PFSK-1 (cell line): ENCODE measurements at regions not wholly inside any gene's neighbourhood (a gene's known extent, or its start where the extent isn't known, plus 50 kb on each side); places are given as distances from the start of the nearest gene placed in this dataset.

Source experiments
- FOXP2 ChIP-seq: optimal IDR thresholded peaks from 2 replicates; pipeline ENCODE3; 2011; ENCODE audit warnings: borderline replicate concordance, control low read depth, inconsistent platforms; ENCODE audit not compliant: insufficient read depth; ENCODE audit errors: extremely low read length, extremely low read depth
- POLR2AphosphoS5 ChIP-seq: IDR thresholded peaks from 2 replicates; pipeline ENCODE4 v1.6.1; 2012; ENCODE audit warnings: low read depth, mild to moderate bottlenecking, control low read depth, low read length, moderate library complexity
- SIN3A ChIP-seq: IDR thresholded peaks from 2 replicates; pipeline ENCODE4 v1.6.1; 2012; ENCODE audit warnings: mild to moderate bottlenecking, low read length, moderate library complexity, borderline replicate concordance; ENCODE audit not compliant: insufficient read depth
- TAF1 ChIP-seq: IDR thresholded peaks from 2 replicates; pipeline ENCODE4 v1.6.1; 2012; ENCODE audit warnings: low read length, control low read depth, borderline replicate concordance; ENCODE audit not compliant: insufficient read depth
- TF ChIP-seq, protein P1 (sequence below), 2 experiments: IDR thresholded peaks; 2 replicates each; pipeline versions ENCODE4 v1.6.1 to v1.8.0; 2011 to 2012; ENCODE audit warnings: low read depth in 2 of 2, low read length in 2 of 2, control low read depth in 1 of 2, inconsistent platforms in 1 of 2, mild to moderate bottlenecking in 1 of 2, moderate library complexity in 1 of 2; ENCODE audit not compliant: insufficient read depth in 1 of 2

GRCh38 chr12:58283553-58283952 is 342.2 kb downstream of the ATP23 start:
- no peak for TF ChIP-seq FOXP2
- TF ChIP-seq, protein P1, sequence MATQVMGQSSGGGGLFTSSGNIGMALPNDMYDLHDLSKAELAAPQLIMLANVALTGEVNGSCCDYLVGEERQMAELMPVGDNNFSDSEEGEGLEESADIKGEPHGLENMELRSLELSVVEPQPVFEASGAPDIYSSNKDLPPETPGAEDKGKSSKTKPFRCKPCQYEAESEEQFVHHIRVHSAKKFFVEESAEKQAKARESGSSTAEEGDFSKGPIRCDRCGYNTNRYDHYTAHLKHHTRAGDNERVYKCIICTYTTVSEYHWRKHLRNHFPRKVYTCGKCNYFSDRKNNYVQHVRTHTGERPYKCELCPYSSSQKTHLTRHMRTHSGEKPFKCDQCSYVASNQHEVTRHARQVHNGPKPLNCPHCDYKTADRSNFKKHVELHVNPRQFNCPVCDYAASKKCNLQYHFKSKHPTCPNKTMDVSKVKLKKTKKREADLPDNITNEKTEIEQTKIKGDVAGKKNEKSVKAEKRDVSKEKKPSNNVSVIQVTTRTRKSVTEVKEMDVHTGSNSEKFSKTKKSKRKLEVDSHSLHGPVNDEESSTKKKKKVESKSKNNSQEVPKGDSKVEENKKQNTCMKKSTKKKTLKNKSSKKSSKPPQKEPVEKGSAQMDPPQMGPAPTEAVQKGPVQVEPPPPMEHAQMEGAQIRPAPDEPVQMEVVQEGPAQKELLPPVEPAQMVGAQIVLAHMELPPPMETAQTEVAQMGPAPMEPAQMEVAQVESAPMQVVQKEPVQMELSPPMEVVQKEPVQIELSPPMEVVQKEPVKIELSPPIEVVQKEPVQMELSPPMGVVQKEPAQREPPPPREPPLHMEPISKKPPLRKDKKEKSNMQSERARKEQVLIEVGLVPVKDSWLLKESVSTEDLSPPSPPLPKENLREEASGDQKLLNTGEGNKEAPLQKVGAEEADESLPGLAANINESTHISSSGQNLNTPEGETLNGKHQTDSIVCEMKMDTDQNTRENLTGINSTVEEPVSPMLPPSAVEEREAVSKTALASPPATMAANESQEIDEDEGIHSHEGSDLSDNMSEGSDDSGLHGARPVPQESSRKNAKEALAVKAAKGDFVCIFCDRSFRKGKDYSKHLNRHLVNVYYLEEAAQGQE (IDR thresholded peaks at IDR 0.05; ENCODE audit: insufficient read depth in 1 of 2, low read depth in 2 of 2, low read length in 2 of 2): no peak
- TF ChIP-seq TAF1: no peak
- TF ChIP-seq POLR2AphosphoS5: no peak
- TF ChIP-seq SIN3A: no peak

- TF ChIP-seq SIN3A (no peak), FOXP2 (no peak), POLR2AphosphoS5 (no peak), TAF1 (no peak)
- TF ChIP-seq, protein P1 (IDR thresholded peaks at IDR 0.05; ENCODE audit: insufficient read depth in 1 of 2, low read depth in 2 of 2, low read length in 2 of 2): no peak
These were observed 344.2 kb downstream of the ATP23 start for GRCh38 chr12:58285551-58285950.

DNA sequence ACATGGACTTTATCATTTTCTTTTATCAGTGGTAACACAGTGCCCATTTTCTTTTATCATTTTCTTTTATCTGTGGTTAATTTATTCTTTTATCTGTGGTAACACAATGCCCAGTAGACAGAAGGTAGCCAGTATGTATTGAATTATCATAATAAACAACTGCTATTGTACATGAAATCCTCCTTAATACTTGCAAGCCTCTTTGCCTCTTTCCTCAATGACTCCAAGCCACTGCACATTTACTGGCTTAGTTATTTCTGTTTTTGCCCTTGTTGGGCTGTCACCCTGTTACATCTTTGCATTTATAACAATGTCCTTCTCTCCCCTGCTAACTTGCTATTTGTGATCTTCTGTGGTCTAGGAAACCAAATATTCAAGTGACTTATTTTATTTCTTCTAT is 345.0 kb downstream of the ATP23 start:
- TF ChIP-seq, protein P1 (IDR thresholded peaks at IDR 0.05; ENCODE audit: insufficient read depth in 1 of 2, low read depth in 2 of 2, low read length in 2 of 2): no peak
- TF ChIP-seq SIN3A (no peak), FOXP2 (no peak), TAF1 (no peak), POLR2AphosphoS5 (no peak)

DNA sequence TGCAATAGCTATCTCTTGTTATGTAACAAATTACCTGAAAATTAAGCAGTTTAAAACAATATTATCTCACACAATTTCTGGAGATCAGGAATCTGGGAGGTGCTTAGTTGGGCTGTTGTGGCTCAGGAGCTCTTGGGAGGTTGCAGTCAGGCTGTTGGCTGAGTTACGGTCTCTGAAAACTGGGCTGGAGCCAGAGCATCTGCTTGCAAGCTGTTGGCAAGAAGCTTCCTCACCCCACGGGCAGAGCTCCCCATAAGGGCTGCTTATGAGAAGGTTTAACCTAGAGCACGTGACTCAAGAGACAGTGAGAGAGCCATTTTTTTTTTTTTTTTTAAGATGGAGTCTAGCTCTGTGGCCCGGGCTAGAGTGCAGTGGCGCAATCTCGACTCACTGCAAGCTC is 346.8 kb downstream of the ATP23 start:
- no peak for TF ChIP-seq POLR2AphosphoS5
- TF ChIP-seq, protein P1 (IDR thresholded peaks at IDR 0.05; ENCODE audit: insufficient read depth in 1 of 2, low read depth in 2 of 2, low read length in 2 of 2): no peak
- TF ChIP-seq SIN3A: no peak
- TF ChIP-seq FOXP2: no peak
- no peak for TF ChIP-seq TAF1

- TF ChIP-seq TAF1: no peak
- TF ChIP-seq SIN3A: no peak
- TF ChIP-seq FOXP2: no peak
- TF ChIP-seq POLR2AphosphoS5: no peak
- TF ChIP-seq, protein P1 (IDR thresholded peaks at IDR 0.05; ENCODE audit: insufficient read depth in 1 of 2, low read depth in 2 of 2, low read length in 2 of 2): no peak
These were observed 349.7 kb downstream of the ATP23 start for GRCh38 chr12:58291106-58291505.
